Suprapubic skin (tissue), 4 donors: ENCODE measurements at regions not wholly inside any gene's neighbourhood (a gene's known extent, or its start where the extent isn't known, plus 50 kb on each side); places are given as distances from the start of the nearest gene placed in this dataset.

Source experiments
- CTCF ChIP-seq, 2 donors: fragments of 200-600 bp in 1 of 2; fragments of 450-650 bp in 1 of 2; sonication (generic) in 1 of 2; IDR thresholded peaks; one replicate each; pipeline ENCODE4 v1.5.1; 2016 to 2019; ENCODE audit warnings: antibody characterized with exemption in 2 of 2, mild to moderate bottlenecking in 1 of 2, moderate library complexity in 1 of 2
- EP300 ChIP-seq: sonication (generic); formaldehyde crosslinking; IDR thresholded peaks from one replicate; pipeline ENCODE4 v1.6.1; 2017; ENCODE audit warnings: antibody characterized with exemption
- POLR2AphosphoS5 ChIP-seq, 3 donors: sonication (generic); formaldehyde crosslinking; IDR thresholded peaks; one replicate each; pipeline ENCODE4 v1.6.1; 2017; ENCODE audit warnings: antibody characterized with exemption in 3 of 3

- no peak for TF ChIP-seq CTCF (IDR thresholded peaks at IDR 0.05)
- TF ChIP-seq EP300: no peak
- no peak for TF ChIP-seq POLR2AphosphoS5 (IDR thresholded peaks at IDR 0.05)
Observed at GRCh38 chr6:77286541-77286940, 176.8 kb downstream of the HTR1B start.
